A549 (cell line): ENCODE measurements at regions not wholly inside any gene's neighbourhood (a gene's known extent, or its start where the extent isn't known, plus 50 kb on each side); places are given as distances from the start of the nearest gene placed in this dataset.

Experiments
- ATAC-seq, 2 experiments: fragments of 200-7000 bp in 1 of 2; fragments of >200 bp in 1 of 2; cut with Nextera tagmentation in 1 of 2; cut with Tn5 transposase in 1 of 2; 3 replicates each; pipeline versions ENCODE4 v1.8.0 to v1.9.1; 2018 to 2020; ENCODE audit warnings: mild to moderate bottlenecking in 1 of 2, moderate library complexity in 1 of 2
- CTCF ChIA-PET: fragments of 300-600 bp; sonication (Branson Sonifier 250); formaldehyde crosslinking; extraction: SDS; loops from one replicate; lab custom pipeline; 2021; ENCODE audit warnings: antibody characterized with exemption, inconsistent platforms; lab: Yijun Ruan, JAX
- POLR2A ChIA-PET: fragments of 350-600 bp; formaldehyde crosslinking; extraction: SDS; loops from one replicate; lab custom pipeline; 2021; ENCODE audit warnings: antibody characterized with exemption, inconsistent platforms; lab: Yijun Ruan, JAX
- DNase-seq, 2 experiments: peaks; one replicate each; pipeline versions ENCODE4 v3.0.0 to v3.0.0-alpha.2; 2011 to 2016; ENCODE audit warnings: low read depth in 1 of 2, low spot score in 1 of 2
- FAIRE-seq: peaks from 2 replicates; lab custom pipeline; 2011; peaks lifted over from hg19 to GRCh38; lab: Jason Lieb, UNC
- H3K27ac ChIP-seq, 2 experiments: fragments of >200 bp; sonication (Bioruptor Twin); formaldehyde crosslinking; 3 replicates each; pipeline ENCODE4 v1.5.1; 2016 to 2017
- H3K4me1 ChIP-seq: fragments of >200 bp; sonication (Bioruptor Twin); formaldehyde crosslinking; 3 replicates; pipeline ENCODE4 v1.6.1; 2016
- H3K4me2 ChIP-seq: fragments of >200 bp; sonication (Bioruptor Twin); formaldehyde crosslinking; 3 replicates; pipeline ENCODE4 v1.6.1; 2016
- H3K4me3 ChIP-seq: fragments of >200 bp; sonication (Bioruptor Twin); formaldehyde crosslinking; 3 replicates; pipeline ENCODE4 v1.5.1; 2016
- H3K9me3 ChIP-seq: fragments of >200 bp; sonication (Bioruptor Twin); formaldehyde crosslinking; 3 replicates; pipeline ENCODE4 v1.6.1; 2016
- BHLHE40 ChIP-seq: IDR thresholded peaks from 2 replicates; pipeline ENCODE4 v1.6.1; 2012; ENCODE audit warnings: low read depth, low read length, inconsistent platforms
- CBX2 ChIP-seq: fragments of 200-600 bp; sonication (generic); IDR thresholded peaks from 2 replicates; pipeline ENCODE4 v1.6.1; 2016; ENCODE audit warnings: low read depth, mild to moderate bottlenecking, borderline replicate concordance
- CBX8 ChIP-seq: fragments of 200-600 bp; sonication (generic); IDR thresholded peaks from 2 replicates; pipeline ENCODE4 v1.6.1; 2016
- CEBPB ChIP-seq, 2 experiments: fragments of >200 bp in 1 of 2; sonication (Bioruptor Twin) in 1 of 2; formaldehyde crosslinking in 1 of 2; IDR thresholded peaks; 2 replicates each; pipeline ENCODE4 v1.6.1; 2012 to 2016
- CHD4 ChIP-seq: fragments of 200-600 bp; sonication (generic); IDR thresholded peaks from 2 replicates; pipeline ENCODE4 v1.6.1; 2016; ENCODE audit warnings: antibody characterized with exemption, mild to moderate bottlenecking, borderline replicate concordance
- EHF ChIP-seq: fragments of 250-450 bp; sonication (Bioruptor Pico); IDR thresholded peaks from 2 replicates; pipeline ENCODE4 v1.5.0; 2020; ENCODE audit warnings: mild to moderate bottlenecking
- EHMT2 ChIP-seq: fragments of 200-600 bp; sonication (generic); IDR thresholded peaks from 2 replicates; pipeline ENCODE4 v1.6.1; 2016; ENCODE audit warnings: antibody characterized with exemption, low read depth, mild to moderate bottlenecking, moderate library complexity
- EP300 ChIP-seq, 2 experiments: fragments of >200 bp; sonication (Bioruptor Twin); formaldehyde crosslinking; IDR thresholded peaks; 2 replicates in 1 of 2; 3 replicates in 1 of 2; pipeline ENCODE4 v1.6.1; 2016 to 2017
- ESRRA ChIP-seq: fragments of 150-350 bp; IDR thresholded peaks from 2 replicates; pipeline ENCODE4 v1.6.1; 2014; ENCODE audit warnings: mild to moderate bottlenecking, low read length, borderline replicate concordance
- FOSB ChIP-seq: fragments of 250-450 bp; sonication (Bioruptor Pico); IDR thresholded peaks from 2 replicates; pipeline ENCODE4 v1.5.0; 2020; ENCODE audit warnings: mild to moderate bottlenecking, moderate library complexity
- FOSL2 ChIP-seq, 2 experiments: fragments of 450-650 bp in 1 of 2; fragments of >200 bp in 1 of 2; sonication (Bioruptor Twin) in 1 of 2; formaldehyde crosslinking; IDR thresholded peaks; 2 replicates each; pipeline versions ENCODE4 v1.5.0 to v1.6.1; 2016 to 2020; ENCODE audit warnings: mild to moderate bottlenecking in 1 of 2, moderate library complexity in 1 of 2
- GATA3 ChIP-seq: IDR thresholded peaks from 2 replicates; pipeline ENCODE4 v1.6.1; 2012; ENCODE audit warnings: borderline replicate concordance
- HDAC2 ChIP-seq: fragments of 200-600 bp; sonication (generic); IDR thresholded peaks from 2 replicates; pipeline ENCODE4 v1.6.1; 2016
- HEYL ChIP-seq: fragments of 250-450 bp; sonication (Bioruptor Pico); IDR thresholded peaks from 2 replicates; pipeline ENCODE4 v1.8.0; 2021; ENCODE audit warnings: mild to moderate bottlenecking, moderate library complexity
- HOXA7 ChIP-seq: fragments of 250-450 bp; sonication (Bioruptor Pico); IDR thresholded peaks from 2 replicates; pipeline ENCODE4 v1.5.0; 2020; ENCODE audit warnings: mild to moderate bottlenecking, moderate library complexity
- HOXB5 ChIP-seq: fragments of 250-450 bp; sonication (Bioruptor Pico); IDR thresholded peaks from 2 replicates; pipeline ENCODE4 v1.5.0; 2020; ENCODE audit warnings: mild to moderate bottlenecking, moderate library complexity
- JUNB ChIP-seq: fragments of >200 bp; sonication (Bioruptor Twin); formaldehyde crosslinking; IDR thresholded peaks from 2 replicates; pipeline ENCODE4 v1.6.1; 2016
- NPAS2 ChIP-seq: fragments of 250-450 bp; sonication (Bioruptor Pico); IDR thresholded peaks from 2 replicates; pipeline ENCODE4 v1.8.0; 2022; ENCODE audit warnings: mild to moderate bottlenecking, moderate library complexity, borderline replicate concordance
- NR3C1 ChIP-seq: fragments of >200 bp; sonication (Bioruptor Twin); formaldehyde crosslinking; IDR thresholded peaks from 3 replicates; pipeline ENCODE4 v1.6.1; 2017
- POLR2A ChIP-seq: IDR thresholded peaks from 2 replicates; pipeline ENCODE4 v1.6.1; 2012; ENCODE audit warnings: mild to moderate bottlenecking, low read length
- POLR2AphosphoS2 ChIP-seq: conservative IDR thresholded peaks from 2 replicates; pipeline ENCODE4 v1.6.1; 2012; ENCODE audit warnings: low read length, improper control_type of control experiment, inconsistent platforms
- RAD21 ChIP-seq, 2 experiments: fragments of >200 bp in 1 of 2; sonication (Bioruptor Twin) in 1 of 2; formaldehyde crosslinking in 1 of 2; IDR thresholded peaks in 1 of 2; conservative IDR thresholded peaks in 1 of 2; 2 replicates in 1 of 2; 3 replicates in 1 of 2; pipeline ENCODE4 v1.6.1; 2012 to 2018; ENCODE audit warnings: inconsistent platforms in 1 of 2
- RARB ChIP-seq: fragments of 250-450 bp; sonication (Bioruptor Pico); IDR thresholded peaks from 2 replicates; pipeline ENCODE4 v1.8.0; 2021; ENCODE audit warnings: mild to moderate bottlenecking, moderate library complexity
- RFX5 ChIP-seq: fragments of 450-650 bp; IDR thresholded peaks from 2 replicates; pipeline ENCODE4 v1.7.1; 2014; ENCODE audit warnings: antibody characterized with exemption, mild to moderate bottlenecking, moderate library complexity
- RNF2 ChIP-seq: fragments of 200-600 bp; sonication (generic); IDR thresholded peaks from 2 replicates; pipeline ENCODE4 v1.6.1; 2016; ENCODE audit warnings: low read depth, mild to moderate bottlenecking, antibody characterized with exemption, moderate library complexity, borderline replicate concordance
- TFCP2L1 ChIP-seq: fragments of 250-450 bp; sonication (Bioruptor Pico); IDR thresholded peaks from 2 replicates; pipeline ENCODE4 v1.5.0; 2021; ENCODE audit warnings: mild to moderate bottlenecking
- ZC3H11A ChIP-seq: fragments of 450-650 bp; IDR thresholded peaks from 2 replicates; pipeline ENCODE4 v1.6.1; 2014; ENCODE audit warnings: antibody characterized with exemption, mild to moderate bottlenecking
- ZSCAN20 ChIP-seq: fragments of 250-450 bp; sonication (Bioruptor Pico); IDR thresholded peaks from 2 replicates; pipeline ENCODE4 v1.8.0; 2022; ENCODE audit warnings: mild to moderate bottlenecking, moderate library complexity
- WGBS: methylation state at CpG from one replicate; pipeline ENCODE4 v1.1.6; 2017; ENCODE audit errors: missing lambda C conversion rate; 5-methylcytosine and 5-hydroxymethylcytosine counted together
- TF ChIP-seq, protein P1 (sequence below): fragments of 150-350 bp; IDR thresholded peaks from 2 replicates; pipeline ENCODE4 v1.6.1; 2014; ENCODE audit warnings: low read depth, mild to moderate bottlenecking, low read length
- TF ChIP-seq, protein P2 (sequence below): fragments of 250-450 bp; sonication (Bioruptor Pico); IDR thresholded peaks from 2 replicates; pipeline ENCODE4 v1.5.0; 2020; ENCODE audit warnings: low read depth, mild to moderate bottlenecking, moderate library complexity
- TF ChIP-seq, protein P3 (sequence below): IDR thresholded peaks from 2 replicates; pipeline ENCODE4 v1.6.1; 2012; ENCODE audit warnings: low read depth, borderline replicate concordance
- TF ChIP-seq, protein P4 (sequence below): fragments of 250-450 bp; sonication (Bioruptor Pico); IDR thresholded peaks from 2 replicates; pipeline ENCODE4 v1.5.0; 2021; ENCODE audit warnings: mild to moderate bottlenecking, moderate library complexity, borderline replicate concordance
- TF ChIP-seq, protein P5 (sequence below): fragments of >200 bp; sonication (Bioruptor Twin); formaldehyde crosslinking; IDR thresholded peaks from 2 replicates; pipeline ENCODE4 v1.6.1; 2016

DNA sequence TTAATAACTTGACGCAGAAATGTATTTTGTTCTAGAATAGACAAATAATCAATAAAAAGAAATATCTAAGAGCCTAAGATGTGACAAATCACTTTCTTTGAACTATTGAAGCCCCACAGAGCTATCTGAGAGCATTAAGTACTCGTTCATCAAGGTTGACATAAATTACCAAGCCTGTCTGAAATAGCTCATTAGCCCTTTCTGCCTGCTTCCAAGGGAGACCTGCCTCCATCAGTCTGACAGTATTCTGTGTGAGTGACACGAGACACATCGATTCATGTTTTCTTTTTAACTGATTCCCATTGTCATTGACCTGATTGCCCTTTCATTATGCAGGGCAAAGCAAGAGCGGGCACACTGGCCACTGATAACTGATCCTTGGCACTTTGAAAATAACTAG lies 347.5 kb downstream of the KCNA4 start (continued):
- no peak for TF ChIP-seq HOXA7 (CRISPR knock-in tag)
- TF ChIP-seq FOSL2 (IDR thresholded peaks at IDR 0.05), result no peak
- no peak for TF ChIP-seq FOSL2 (CRISPR knock-in tag; IDR thresholded peaks at IDR 0.05)
- no peak for TF ChIP-seq ZC3H11A
- no peak for TF ChIP-seq POLR2AphosphoS2

DNA sequence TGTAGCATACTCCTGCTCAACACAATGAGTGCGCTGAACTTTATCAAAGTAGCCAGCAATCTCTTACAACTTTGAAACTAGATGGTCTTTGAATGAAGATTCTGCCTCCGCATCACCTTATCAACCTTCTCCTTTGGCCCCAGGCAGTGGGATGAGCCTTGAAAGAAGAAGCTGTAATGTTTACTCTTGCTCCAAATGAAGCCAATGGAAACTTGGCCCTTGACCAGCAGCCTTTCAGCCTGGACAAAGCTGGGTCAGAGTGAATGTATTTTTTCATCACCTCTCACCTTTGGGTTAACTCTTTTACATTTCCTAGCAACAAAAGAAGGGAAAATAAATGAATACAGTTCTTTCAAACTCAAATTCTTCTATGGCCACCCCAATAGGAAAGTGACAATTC lies 359.1 kb downstream of the KCNA4 start:
- ChIA-PET POLR2A (no interaction called here), CTCF (no interaction called here)
- FAIRE-seq (no peak), DNase-seq (no peak), ATAC-seq (no peak)
- 10% methylated on average over 2 of the region's 2 CpGs for WGBS
- Histone ChIP-seq H3K4me1 (no peaks in the 10 kb centered on the region), H3K27ac (no peak overlapping the region), H3K9me3 (no peaks in the 10 kb centered on the region; the same call in 2 of the 3 replicates), H3K4me2 (no peak overlapping the region), H3K4me3 (no peak overlapping the region)
- TF ChIP-seq CBX8, result no peak
- TF ChIP-seq CEBPB (IDR thresholded peaks at IDR 0.05), result no peak
- TF ChIP-seq HOXB5 (CRISPR knock-in tag), result no peak
- TF ChIP-seq FOSB, result no peak
- TF ChIP-seq, protein P1, sequence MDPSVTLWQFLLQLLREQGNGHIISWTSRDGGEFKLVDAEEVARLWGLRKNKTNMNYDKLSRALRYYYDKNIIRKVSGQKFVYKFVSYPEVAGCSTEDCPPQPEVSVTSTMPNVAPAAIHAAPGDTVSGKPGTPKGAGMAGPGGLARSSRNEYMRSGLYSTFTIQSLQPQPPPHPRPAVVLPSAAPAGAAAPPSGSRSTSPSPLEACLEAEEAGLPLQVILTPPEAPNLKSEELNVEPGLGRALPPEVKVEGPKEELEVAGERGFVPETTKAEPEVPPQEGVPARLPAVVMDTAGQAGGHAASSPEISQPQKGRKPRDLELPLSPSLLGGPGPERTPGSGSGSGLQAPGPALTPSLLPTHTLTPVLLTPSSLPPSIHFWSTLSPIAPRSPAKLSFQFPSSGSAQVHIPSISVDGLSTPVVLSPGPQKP, result no peak
- TF ChIP-seq ESRRA, result no peak
- no peak for TF ChIP-seq EHF (CRISPR knock-in tag)
- TF ChIP-seq CHD4, result no peak
- no peak for TF ChIP-seq BHLHE40
- no peak for TF ChIP-seq EP300 (IDR thresholded peaks at IDR 0.05)
- TF ChIP-seq, protein P2, sequence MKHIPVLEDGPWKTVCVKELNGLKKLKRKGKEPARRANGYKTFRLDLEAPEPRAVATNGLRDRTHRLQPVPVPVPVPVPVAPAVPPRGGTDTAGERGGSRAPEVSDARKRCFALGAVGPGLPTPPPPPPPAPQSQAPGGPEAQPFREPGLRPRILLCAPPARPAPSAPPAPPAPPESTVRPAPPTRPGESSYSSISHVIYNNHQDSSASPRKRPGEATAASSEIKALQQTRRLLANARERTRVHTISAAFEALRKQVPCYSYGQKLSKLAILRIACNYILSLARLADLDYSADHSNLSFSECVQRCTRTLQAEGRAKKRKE (CRISPR knock-in tag), result no peak
- TF ChIP-seq NR3C1, result no peak
- TF ChIP-seq RNF2, result no peak
- TF ChIP-seq HEYL (CRISPR knock-in tag), result no peak
- TF ChIP-seq NPAS2, result no peak
- no peak for TF ChIP-seq HDAC2
- TF ChIP-seq TFCP2L1 (CRISPR knock-in tag), result no peak

DNA sequence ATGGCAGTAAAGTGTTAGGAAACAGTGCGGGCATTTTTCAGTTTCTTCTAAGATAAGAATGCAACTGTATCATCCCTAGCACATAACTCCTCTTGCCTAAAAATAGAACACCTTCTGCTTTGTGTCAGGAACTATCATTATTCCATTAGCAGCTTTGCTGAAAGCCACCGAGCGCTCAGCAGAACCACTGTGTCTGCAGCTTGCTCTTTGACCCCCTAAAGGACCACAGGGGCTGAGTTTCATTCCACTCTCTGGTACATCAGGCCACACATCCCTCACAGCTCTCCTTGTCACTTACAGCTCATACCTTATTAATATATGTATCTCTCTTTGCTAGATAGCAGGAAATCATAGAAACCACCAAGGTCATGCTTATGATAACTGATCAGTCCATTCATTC lies 360.2 kb downstream of the KCNA4 start:
- no peaks in the 10 kb centered on the region; the same call in 2 of the 3 replicates for H3K9me3 ChIP-seq
- TF ChIP-seq EHMT2 (no peak), FOSB (no peak), POLR2AphosphoS2 (no peak), RARB (CRISPR knock-in tag) (no peak), ZC3H11A (no peak), GATA3 (no peak), JUNB (no peak), CBX2 (no peak), POLR2A (no peak), RFX5 (no peak), RAD21 (conservative IDR thresholded peaks at IDR 0.05 in 1 of 2, IDR thresholded peaks at IDR 0.05 in 1 of 2) (no peak), HDAC2 (no peak), CEBPB (IDR thresholded peaks at IDR 0.05) (no peak), NPAS2 (no peak), ZSCAN20 (CRISPR knock-in tag) (no peak)
- TF ChIP-seq, protein P3, sequence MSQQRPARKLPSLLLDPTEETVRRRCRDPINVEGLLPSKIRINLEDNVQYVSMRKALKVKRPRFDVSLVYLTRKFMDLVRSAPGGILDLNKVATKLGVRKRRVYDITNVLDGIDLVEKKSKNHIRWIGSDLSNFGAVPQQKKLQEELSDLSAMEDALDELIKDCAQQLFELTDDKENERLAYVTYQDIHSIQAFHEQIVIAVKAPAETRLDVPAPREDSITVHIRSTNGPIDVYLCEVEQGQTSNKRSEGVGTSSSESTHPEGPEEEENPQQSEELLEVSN, result no peak
- TF ChIP-seq, protein P4, sequence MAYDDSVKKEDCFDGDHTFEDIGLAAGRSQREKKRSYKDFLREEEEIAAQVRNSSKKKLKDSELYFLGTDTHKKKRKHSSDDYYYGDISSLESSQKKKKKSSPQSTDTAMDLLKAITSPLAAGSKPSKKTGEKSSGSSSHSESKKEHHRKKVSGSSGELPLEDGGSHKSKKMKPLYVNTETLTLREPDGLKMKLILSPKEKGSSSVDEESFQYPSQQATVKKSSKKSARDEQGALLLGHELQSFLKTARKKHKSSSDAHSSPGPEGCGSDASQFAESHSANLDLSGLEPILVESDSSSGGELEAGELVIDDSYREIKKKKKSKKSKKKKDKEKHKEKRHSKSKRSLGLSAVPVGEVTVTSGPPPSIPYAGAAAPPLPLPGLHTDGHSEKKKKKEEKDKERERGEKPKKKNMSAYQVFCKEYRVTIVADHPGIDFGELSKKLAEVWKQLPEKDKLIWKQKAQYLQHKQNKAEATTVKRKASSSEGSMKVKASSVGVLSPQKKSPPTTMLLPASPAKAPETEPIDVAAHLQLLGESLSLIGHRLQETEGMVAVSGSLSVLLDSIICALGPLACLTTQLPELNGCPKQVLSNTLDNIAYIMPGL (CRISPR knock-in tag), result no peak
- TF ChIP-seq, protein P5, sequence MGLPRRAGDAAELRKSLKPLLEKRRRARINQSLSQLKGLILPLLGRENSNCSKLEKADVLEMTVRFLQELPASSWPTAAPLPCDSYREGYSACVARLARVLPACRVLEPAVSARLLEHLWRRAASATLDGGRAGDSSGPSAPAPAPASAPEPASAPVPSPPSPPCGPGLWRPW, result no peak
- TF ChIP-seq, all 56 proteins: peak for 0
- no peak overlapping the region for H3K27ac ChIP-seq
- POLR2A ChIA-PET, result no interaction called here
- H3K4me2 ChIP-seq, result no peak overlapping the region
- CTCF ChIA-PET, result no interaction called here
- ATAC-seq (no peak), DNase-seq (no peak), FAIRE-seq (no peak)
- WGBS, result 15% methylated on average over 3 of the region's 3 CpGs
- H3K4me1 ChIP-seq, result no peaks in the 10 kb centered on the region
- H3K4me3 ChIP-seq, result no peak overlapping the region
